ENCODE measurements at regions not wholly inside any gene's neighbourhood (a gene's known extent, or its start where the extent isn't known, plus 50 kb on each side); places are given as distances from the start of the nearest gene placed in this dataset.

DNA sequence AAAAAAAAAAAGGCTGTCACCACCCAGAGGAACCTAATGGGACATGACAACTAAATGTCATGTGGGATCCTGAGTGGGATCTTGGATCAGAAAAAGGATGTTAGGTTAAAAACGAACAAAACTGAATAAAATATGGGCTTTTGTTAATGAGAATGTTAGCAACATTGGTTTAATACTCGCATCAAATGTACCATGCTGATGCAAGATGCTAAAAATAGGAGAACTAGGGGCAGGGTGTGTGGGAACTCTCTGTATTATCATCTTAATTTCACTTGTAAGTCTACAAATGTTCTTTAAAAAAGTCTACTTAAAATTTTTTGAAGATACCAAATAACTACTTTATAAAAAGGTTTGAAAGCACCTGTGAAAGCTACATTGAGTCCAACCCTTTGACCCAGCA lies 88.8 kb upstream of the PRR5 start:
- TF ChIP-seq WHSC1 (IDR thresholded peaks at IDR 0.05; ENCODE audit: low read length) (no peak), NRF1 (conservative IDR thresholded peaks at IDR 0.05 in 1 of 2, IDR thresholded peaks at IDR 0.05 in 1 of 2) (no peak), ZFPM2 (CRISPR knock-in tag; IDR thresholded peaks at IDR 0.05) (no peak), SLC30A9 (CRISPR knock-in tag; IDR thresholded peaks at IDR 0.05) (no peak)
- TF ChIP-seq, protein P1, sequence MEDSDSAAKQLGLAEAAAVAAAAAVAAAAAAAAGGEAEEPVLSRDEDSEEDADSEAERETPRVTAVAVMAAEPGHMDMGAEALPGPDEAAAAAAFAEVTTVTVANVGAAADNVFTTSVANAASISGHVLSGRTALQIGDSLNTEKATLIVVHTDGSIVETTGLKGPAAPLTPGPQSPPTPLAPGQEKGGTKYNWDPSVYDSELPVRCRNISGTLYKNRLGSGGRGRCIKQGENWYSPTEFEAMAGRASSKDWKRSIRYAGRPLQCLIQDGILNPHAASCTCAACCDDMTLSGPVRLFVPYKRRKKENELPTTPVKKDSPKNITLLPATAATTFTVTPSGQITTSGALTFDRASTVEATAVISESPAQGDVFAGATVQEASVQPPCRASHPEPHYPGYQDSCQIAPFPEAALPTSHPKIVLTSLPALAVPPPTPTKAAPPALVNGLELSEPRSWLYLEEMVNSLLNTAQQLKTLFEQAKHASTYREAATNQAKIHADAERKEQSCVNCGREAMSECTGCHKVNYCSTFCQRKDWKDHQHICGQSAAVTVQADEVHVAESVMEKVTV (CRISPR knock-in tag; IDR thresholded peaks at IDR 0.05): no peak

More for the DNA sequence above, 88.8 kb upstream of the PRR5 start:
- Histone ChIP-seq H3K9me3 (replicated peaks; ENCODE audit: control insufficient read depth, insufficient read depth, low read depth, low read length) (0 out of 2 replicates have a peak, but pooled peaks cover 3% of the 10 kb centered on the region), H3K9me1 (ENCODE audit: control insufficient read depth, insufficient read depth, low read length) (no peaks in the 10 kb centered on the region), H3K4me2 (ENCODE audit: insufficient read depth, low read length) (no peak overlapping the region), H3K27ac (ENCODE audit: extremely low read depth, low read depth, low read length) (no peak overlapping the region), H3K9ac (ENCODE audit: insufficient read depth in 1 of 2, low read depth in 2 of 2, low read length in 2 of 2) (no peak overlapping the region), H3K4me1 (replicated peaks in 1 of 2; ENCODE audit: control insufficient read depth in 2 of 2, insufficient read depth in 2 of 2, low read length in 2 of 2) (peaks cover 0 to 3% of the 10 kb centered on the region in 2 experiments; a peak in 2 of 5 replicates), H3K36me3 (ENCODE audit: control insufficient read depth, insufficient read depth, low read length) (no peaks in the 10 kb centered on the region), H3K4me3 (no peak overlapping the region), H4K20me1 (replicated peaks; ENCODE audit: control insufficient read depth, insufficient read depth, low read length) (no peaks in the 10 kb centered on the region), H3K27me3 (ENCODE audit: control insufficient read depth in 2 of 2, insufficient read depth in 2 of 2, low read length in 2 of 2) (peaks cover 0 to 17% of the 10 kb centered on the region in 2 experiments; a peak in 2 of 5 replicates), H2AFZ (ENCODE audit: low read depth, low read length) (no peak overlapping the region), H3K79me2 (ENCODE audit: control insufficient read depth, insufficient read depth, low read length) (no peaks in the 10 kb centered on the region)
- FAIRE-seq: no peak
- 0% methylated on average over 2 of the region's 2 CpGs for WGBS (ENCODE audit: insufficient coverage, low coverage, missing lambda C conversion rate)
- DNase-seq (ENCODE audit: extremely low read depth in 1 of 4, low spot score in 3 of 4): no peak
- ChIA-PET POLR2A (interaction anchor here (0.5 kb wide), 1 partner anchor 23 kb away, joined by 3 read pairs; no protein-coding TSS in a partner anchor), CTCF (ENCODE audit: low intra/inter-chr PET ratio) (no interaction called here)
- intact Hi-C loops (cut with micrococcal nuclease): no loop called here
- no peak for ATAC-seq
- in situ Hi-C loops (cut with MboI): no loop called here
- no TSS peak for BruUV-seq (replicated peaks)

Data from K562 (cell line).